SK-N-SH treated with all-trans-retinoic acid at 6 μM for 48 hours (cell line): ENCODE measurements at regions not wholly inside any gene's neighbourhood (a gene's known extent, or its start where the extent isn't known, plus 50 kb on each side); places are given as distances from the start of the nearest gene placed in this dataset.

Experiments used
- ATAC-seq: fragments of 200-7000 bp; cut with Tn5 transposase; 3 replicates; pipeline ENCODE4 v1.9.1; 2020; ENCODE audit warnings: mild to moderate bottlenecking, moderate library complexity
- ARNTL ChIP-seq: fragments of 450-650 bp; formaldehyde crosslinking; IDR thresholded peaks from 2 replicates; pipeline ENCODE4 v1.5.0; 2020; ENCODE audit warnings: low read depth, mild to moderate bottlenecking, moderate library complexity, borderline replicate concordance
- BACH2 ChIP-seq: fragments of 250-450 bp; sonication (Bioruptor Pico); IDR thresholded peaks from 2 replicates; pipeline ENCODE4 v1.9.0; 2021; ENCODE audit warnings: mild to moderate bottlenecking, borderline replicate concordance
- CSDC2 ChIP-seq: fragments of 250-450 bp; sonication (Bioruptor Pico); IDR thresholded peaks from 2 replicates; pipeline ENCODE4 v1.5.0; 2020; ENCODE audit warnings: mild to moderate bottlenecking, moderate library complexity
- CSRNP3 ChIP-seq: fragments of 250-450 bp; sonication (Bioruptor Pico); IDR thresholded peaks from 2 replicates; pipeline ENCODE4 v1.5.1; 2021; ENCODE audit warnings: mild to moderate bottlenecking, moderate library complexity
- ESRRG ChIP-seq: fragments of 250-450 bp; sonication (Bioruptor Pico); IDR thresholded peaks from 2 replicates; pipeline ENCODE4 v1.6.1; 2021; ENCODE audit warnings: mild to moderate bottlenecking
- GLIS3 ChIP-seq: fragments of 250-450 bp; sonication (Bioruptor Pico); IDR thresholded peaks from 2 replicates; pipeline ENCODE4 v1.5.0; 2020; ENCODE audit warnings: mild to moderate bottlenecking, moderate library complexity
- ISL1 ChIP-seq: fragments of 250-450 bp; sonication (Bioruptor Pico); IDR thresholded peaks from 2 replicates; pipeline ENCODE4 v2.1.2; 2022; ENCODE audit warnings: mild to moderate bottlenecking, moderate library complexity
- OSR1 ChIP-seq: fragments of 250-450 bp; sonication (Bioruptor Pico); IDR thresholded peaks from 2 replicates; pipeline ENCODE4 v1.8.0; 2022; ENCODE audit warnings: moderate library complexity, mild to moderate bottlenecking, inconsistent platforms
- PATZ1 ChIP-seq: fragments of 250-450 bp; sonication (Bioruptor Pico); IDR thresholded peaks from 2 replicates; pipeline ENCODE4 v1.8.0; 2020; ENCODE audit warnings: mild to moderate bottlenecking, moderate library complexity, borderline replicate concordance
- PPARA ChIP-seq: fragments of 250-450 bp; sonication (Bioruptor Pico); IDR thresholded peaks from 2 replicates; pipeline ENCODE4 v1.5.0; 2020; ENCODE audit warnings: mild to moderate bottlenecking, borderline replicate concordance
- RARB ChIP-seq: fragments of 250-450 bp; sonication (Bioruptor Pico); IDR thresholded peaks from 2 replicates; pipeline ENCODE4 v1.8.0; 2021; ENCODE audit warnings: mild to moderate bottlenecking, moderate library complexity
- SNAI2 ChIP-seq: fragments of 250-450 bp; sonication (Bioruptor Pico); IDR thresholded peaks from 2 replicates; pipeline ENCODE4 v1.5.0; 2020; ENCODE audit warnings: mild to moderate bottlenecking, moderate library complexity
- TCF4 ChIP-seq: fragments of 250-450 bp; sonication (Bioruptor Pico); IDR thresholded peaks from 2 replicates; pipeline ENCODE4 v1.8.0; 2021; ENCODE audit warnings: mild to moderate bottlenecking, moderate library complexity, borderline replicate concordance
- ZC3H10 ChIP-seq: fragments of 250-450 bp; sonication (Bioruptor Pico); IDR thresholded peaks from 2 replicates; pipeline ENCODE4 v1.5.1; 2021; ENCODE audit warnings: mild to moderate bottlenecking, moderate library complexity
- ZFP3 ChIP-seq: fragments of 250-450 bp; sonication (Bioruptor Pico); IDR thresholded peaks from 2 replicates; pipeline ENCODE4 v1.5.0; 2020; ENCODE audit warnings: mild to moderate bottlenecking, moderate library complexity
- ZFP30 ChIP-seq: fragments of 450-650 bp; formaldehyde crosslinking; IDR thresholded peaks from 2 replicates; pipeline ENCODE4 v1.5.0; 2022; ENCODE audit warnings: mild to moderate bottlenecking, moderate library complexity
- ZNF565 ChIP-seq: fragments of 450-650 bp; formaldehyde crosslinking; conservative IDR thresholded peaks from 2 replicates; pipeline ENCODE4 v1.5.0; 2020; ENCODE audit warnings: low read depth, mild to moderate bottlenecking, moderate library complexity
- ZNF8 ChIP-seq: fragments of 450-650 bp; formaldehyde crosslinking; IDR thresholded peaks from 2 replicates; pipeline ENCODE4 v1.5.0; 2020; ENCODE audit warnings: mild to moderate bottlenecking, moderate library complexity
- TF ChIP-seq, protein P1 (sequence below): fragments of 250-450 bp; sonication (Bioruptor Pico); IDR thresholded peaks from 2 replicates; pipeline ENCODE4 v1.8.0; 2021; ENCODE audit warnings: low read depth, mild to moderate bottlenecking, moderate library complexity, borderline replicate concordance
- TF ChIP-seq, protein P2 (sequence below): fragments of 250-450 bp; sonication (Bioruptor Pico); IDR thresholded peaks from 2 replicates; pipeline ENCODE4 v1.5.0; 2020; ENCODE audit warnings: mild to moderate bottlenecking, moderate library complexity

- TF ChIP-seq ISL1 (CRISPR knock-in tag), result no peak
- TF ChIP-seq CSDC2, result no peak
- no peak for TF ChIP-seq PPARA (CRISPR knock-in tag)
- TF ChIP-seq ZFP3 (CRISPR knock-in tag), result no peak
- TF ChIP-seq SNAI2 (CRISPR knock-in tag), result no peak
- no peak for TF ChIP-seq PATZ1 (CRISPR knock-in tag)
- TF ChIP-seq ZC3H10, result no peak
- no peak for TF ChIP-seq ARNTL
- no peak for TF ChIP-seq ZNF8 (CRISPR knock-in tag)
- TF ChIP-seq, protein P1, sequence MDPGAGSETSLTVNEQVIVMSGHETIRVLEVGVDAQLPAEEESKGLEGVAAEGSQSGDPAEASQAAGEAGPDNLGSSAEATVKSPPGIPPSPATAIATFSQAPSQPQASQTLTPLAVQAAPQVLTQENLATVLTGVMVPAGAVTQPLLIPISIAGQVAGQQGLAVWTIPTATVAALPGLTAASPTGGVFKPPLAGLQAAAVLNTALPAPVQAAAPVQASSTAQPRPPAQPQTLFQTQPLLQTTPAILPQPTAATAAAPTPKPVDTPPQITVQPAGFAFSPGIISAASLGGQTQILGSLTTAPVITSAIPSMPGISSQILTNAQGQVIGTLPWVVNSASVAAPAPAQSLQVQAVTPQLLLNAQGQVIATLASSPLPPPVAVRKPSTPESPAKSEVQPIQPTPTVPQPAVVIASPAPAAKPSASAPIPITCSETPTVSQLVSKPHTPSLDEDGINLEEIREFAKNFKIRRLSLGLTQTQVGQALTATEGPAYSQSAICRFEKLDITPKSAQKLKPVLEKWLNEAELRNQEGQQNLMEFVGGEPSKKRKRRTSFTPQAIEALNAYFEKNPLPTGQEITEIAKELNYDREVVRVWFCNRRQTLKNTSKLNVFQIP, result no peak
- no peak for TF ChIP-seq OSR1 (CRISPR knock-in tag)
- TF ChIP-seq ESRRG (CRISPR knock-in tag), result no peak
- no peak for TF ChIP-seq RARB (CRISPR knock-in tag)
- TF ChIP-seq ZNF565 (CRISPR knock-in tag), result no peak
- TF ChIP-seq GLIS3 (CRISPR knock-in tag), result no peak
- TF ChIP-seq CSRNP3 (CRISPR knock-in tag), result no peak
- TF ChIP-seq TCF4 (CRISPR knock-in tag), result no peak
- TF ChIP-seq, protein P2, sequence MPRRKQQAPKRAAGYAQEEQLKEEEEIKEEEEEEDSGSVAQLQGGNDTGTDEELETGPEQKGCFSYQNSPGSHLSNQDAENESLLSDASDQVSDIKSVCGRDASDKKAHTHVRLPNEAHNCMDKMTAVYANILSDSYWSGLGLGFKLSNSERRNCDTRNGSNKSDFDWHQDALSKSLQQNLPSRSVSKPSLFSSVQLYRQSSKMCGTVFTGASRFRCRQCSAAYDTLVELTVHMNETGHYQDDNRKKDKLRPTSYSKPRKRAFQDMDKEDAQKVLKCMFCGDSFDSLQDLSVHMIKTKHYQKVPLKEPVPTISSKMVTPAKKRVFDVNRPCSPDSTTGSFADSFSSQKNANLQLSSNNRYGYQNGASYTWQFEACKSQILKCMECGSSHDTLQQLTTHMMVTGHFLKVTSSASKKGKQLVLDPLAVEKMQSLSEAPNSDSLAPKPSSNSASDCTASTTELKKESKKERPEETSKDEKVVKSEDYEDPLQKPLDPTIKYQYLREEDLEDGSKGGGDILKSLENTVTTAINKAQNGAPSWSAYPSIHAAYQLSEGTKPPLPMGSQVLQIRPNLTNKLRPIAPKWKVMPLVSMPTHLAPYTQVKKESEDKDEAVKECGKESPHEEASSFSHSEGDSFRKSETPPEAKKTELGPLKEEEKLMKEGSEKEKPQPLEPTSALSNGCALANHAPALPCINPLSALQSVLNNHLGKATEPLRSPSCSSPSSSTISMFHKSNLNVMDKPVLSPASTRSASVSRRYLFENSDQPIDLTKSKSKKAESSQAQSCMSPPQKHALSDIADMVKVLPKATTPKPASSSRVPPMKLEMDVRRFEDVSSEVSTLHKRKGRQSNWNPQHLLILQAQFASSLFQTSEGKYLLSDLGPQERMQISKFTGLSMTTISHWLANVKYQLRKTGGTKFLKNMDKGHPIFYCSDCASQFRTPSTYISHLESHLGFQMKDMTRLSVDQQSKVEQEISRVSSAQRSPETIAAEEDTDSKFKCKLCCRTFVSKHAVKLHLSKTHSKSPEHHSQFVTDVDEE, result no peak
- TF ChIP-seq BACH2 (CRISPR knock-in tag), result no peak
- peak; percentile 100 for ATAC-seq
Observed at GRCh38 chr13:30132623-30133553, 174.5 kb downstream of the KATNAL1 start.

DNA sequence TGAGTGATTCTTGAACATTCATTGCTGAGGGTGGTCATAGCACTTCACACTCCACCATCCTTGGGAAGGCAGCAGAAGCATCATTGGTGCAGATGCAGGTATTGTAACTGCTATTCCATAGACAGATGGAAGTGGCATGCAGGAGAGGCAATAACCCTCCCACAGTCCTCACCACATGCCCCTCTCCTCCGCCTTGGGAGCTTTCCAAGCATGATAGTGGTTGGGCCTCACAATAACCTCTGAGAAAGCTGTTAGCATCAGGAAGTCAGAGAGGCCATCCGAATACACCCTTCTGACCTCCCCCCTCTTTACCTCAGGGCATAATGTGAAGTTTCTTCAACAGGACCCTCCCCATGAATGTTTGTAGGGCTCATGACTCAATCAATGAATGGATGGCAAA lies 177.9 kb downstream of the KATNAL1 start:
- TF ChIP-seq ZC3H10 (no peak), ISL1 (CRISPR knock-in tag) (no peak), ZNF565 (CRISPR knock-in tag) (no peak), ZFP30 (CRISPR knock-in tag) (no peak), SNAI2 (CRISPR knock-in tag) (no peak), TCF4 (CRISPR knock-in tag) (no peak), PPARA (CRISPR knock-in tag) (no peak)
- TF ChIP-seq, protein P1, result no peak
- ATAC-seq, result no peak

- ATAC-seq, result no peak
- TF ChIP-seq RARB (CRISPR knock-in tag) (no peak), CSDC2 (no peak), GLIS3 (CRISPR knock-in tag) (no peak)
Observed at GRCh38 chr13:30128591-30128990, 178.8 kb downstream of the KATNAL1 start.
